T-helper 2 cell treated with Interferon-gamma antibody and Interleukin-4, amounts not matched to agents 5 μg/mL and 100 μg/mL, for 36 hours (primary cell): ENCODE measurements at regions not wholly inside any gene's neighbourhood (a gene's known extent, or its start where the extent isn't known, plus 50 kb on each side); places are given as distances from the start of the nearest gene placed in this dataset.
"Not testable (repeated sequence)": the region's sequence is repeated elsewhere in the genome, so short reads cannot be mapped to it uniquely, and the experiment has no call there.

Source experiments
- DNase-seq: peaks from one replicate; pipeline ENCODE4 v3.0.0; 2021; ENCODE audit warnings: low spot score
- H3K27ac Mint-ChIP-seq: one replicate; pipeline ENCODE4 v1.8.0; 2021; ENCODE audit warnings: mild to moderate bottlenecking, mixed read lengths
- H3K27me3 Mint-ChIP-seq: one replicate; pipeline ENCODE4 v1.8.0; 2021; ENCODE audit warnings: low read depth, mixed read lengths
- H3K36me3 Mint-ChIP-seq: one replicate; pipeline ENCODE4 v1.8.0; 2021; ENCODE audit warnings: low read depth, mixed read lengths
- H3K4me1 Mint-ChIP-seq: one replicate; pipeline ENCODE4 v1.8.0; 2021; ENCODE audit warnings: low read depth, mixed read lengths
- H3K4me3 Mint-ChIP-seq: one replicate; pipeline ENCODE4 v1.8.0; 2022; ENCODE audit warnings: mild to moderate bottlenecking, moderate library complexity, mixed read lengths
- H3K9me3 Mint-ChIP-seq: one replicate; pipeline ENCODE4 v1.8.0; 2021; ENCODE audit warnings: mixed read lengths

DNA sequence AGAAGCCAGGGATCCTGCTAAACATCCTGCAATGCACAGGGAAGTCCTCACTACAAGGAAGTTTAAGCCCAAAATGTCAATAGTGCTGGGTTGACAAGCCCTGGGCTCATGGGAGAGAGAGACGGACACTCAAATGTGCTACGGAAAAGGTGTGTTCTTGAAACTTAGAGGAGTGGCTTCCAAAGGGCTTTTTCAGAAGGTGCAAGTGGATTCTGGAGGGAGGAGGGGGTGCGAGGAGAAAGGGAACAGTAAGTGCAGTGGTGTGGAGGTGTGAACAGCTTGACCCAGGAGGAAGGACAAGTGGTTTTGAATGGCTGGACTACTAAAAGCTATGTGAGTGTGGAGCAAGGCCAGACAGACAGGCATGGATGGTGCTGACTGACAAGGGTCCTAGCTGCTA is 50.4 kb upstream of the CECR2 start:
- H3K27ac Mint-ChIP-seq = no peak overlapping the region
- H3K27me3 Mint-ChIP-seq = peaks cover 5% of the 10 kb centered on the region
- H3K36me3 Mint-ChIP-seq = no peaks in the 10 kb centered on the region

DNA sequence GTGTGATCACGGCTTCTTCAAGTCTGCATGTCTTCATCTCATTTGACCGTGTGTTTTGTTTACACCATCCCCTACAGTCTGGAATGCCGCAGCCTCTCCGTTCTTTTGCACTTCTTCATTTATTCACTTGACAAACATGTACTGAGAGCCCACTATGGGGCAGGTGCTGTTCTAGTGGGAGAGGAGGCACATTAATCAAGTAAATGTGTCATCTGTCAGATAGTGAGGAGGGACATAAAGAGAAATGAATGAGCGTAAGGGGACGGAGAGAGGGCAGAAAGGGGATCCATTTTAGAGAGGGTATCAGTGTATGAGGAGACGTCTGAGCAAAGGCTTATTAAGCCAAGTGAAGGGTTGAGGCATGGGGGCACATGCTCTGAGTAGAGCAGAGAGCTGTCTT is 54.0 kb upstream of the CECR2 start:
- Mint-ChIP-seq H3K9me3 (no peaks in the 10 kb centered on the region), H3K36me3 (no peaks in the 10 kb centered on the region), H3K27ac (no peak overlapping the region), H3K4me1 (no peaks in the 10 kb centered on the region), H3K4me3 (no peak overlapping the region), H3K27me3 (peaks cover 5% of the 10 kb centered on the region)
- no peak for DNase-seq

More for the DNA sequence above, 50.4 kb upstream of the CECR2 start:
- Mint-ChIP-seq H3K4me1 (no peaks in the 10 kb centered on the region), H3K4me3 (no peak overlapping the region), H3K9me3 (no peaks in the 10 kb centered on the region)
- DNase-seq = no peak

DNA sequence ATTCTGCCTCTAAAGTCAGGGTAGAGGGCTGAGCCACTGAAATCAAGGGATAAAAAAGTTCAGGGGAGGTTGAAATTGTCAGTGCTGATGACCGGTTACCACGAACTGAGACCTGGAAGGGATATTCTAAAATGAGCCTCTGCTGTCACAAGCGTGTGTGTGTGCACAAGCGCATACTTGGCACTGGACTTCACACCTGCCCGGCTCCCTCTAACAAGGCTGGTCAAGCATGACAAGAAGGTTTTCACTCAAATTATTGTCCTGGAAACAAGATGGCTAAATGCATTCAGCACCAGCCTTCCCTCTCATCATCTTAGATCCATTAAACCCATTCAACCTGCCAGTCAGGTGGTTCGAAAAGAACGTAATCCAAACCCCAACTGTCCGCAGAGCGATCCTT is 54.8 kb upstream of the CECR2 start:
- no peak for DNase-seq
- no peak overlapping the region for H3K27ac Mint-ChIP-seq

GRCh38 chr22:17313626-17314025 is 55.6 kb upstream of the CECR2 start:
- H3K4me3 Mint-ChIP-seq = no peak overlapping the region
- peaks cover 5% of the 10 kb centered on the region for H3K27me3 Mint-ChIP-seq
- H3K27ac Mint-ChIP-seq = no peak overlapping the region
- H3K4me1 Mint-ChIP-seq = no peaks in the 10 kb centered on the region
- no peaks in the 10 kb centered on the region for H3K36me3 Mint-ChIP-seq
- no peaks in the 10 kb centered on the region for H3K9me3 Mint-ChIP-seq
- DNase-seq = no peak

More for the DNA sequence above, 54.8 kb upstream of the CECR2 start:
- Mint-ChIP-seq H3K36me3 (no peaks in the 10 kb centered on the region), H3K4me1 (no peaks in the 10 kb centered on the region), H3K27me3 (peaks cover 5% of the 10 kb centered on the region), H3K9me3 (no peaks in the 10 kb centered on the region), H3K4me3 (no peak overlapping the region)

DNA sequence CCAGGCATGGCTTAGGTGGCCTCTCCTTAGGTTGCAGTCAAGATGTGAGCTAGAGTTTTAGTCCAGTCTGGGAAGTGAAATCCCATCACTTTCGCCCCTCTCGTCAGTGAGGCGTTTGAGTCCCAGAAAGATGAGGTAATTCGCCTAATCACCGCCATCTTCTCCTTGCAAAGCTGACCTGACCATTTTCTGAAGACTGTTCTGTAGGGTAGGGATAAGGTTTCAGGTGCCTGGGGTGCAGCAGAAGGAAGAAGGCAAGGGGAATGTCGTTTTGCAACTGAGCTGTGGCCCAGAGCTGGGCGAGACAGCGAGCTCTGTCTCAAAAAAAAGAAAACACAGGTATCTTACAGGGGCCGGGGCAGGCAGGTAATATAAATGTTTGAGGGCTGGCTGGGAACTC is 61.7 kb upstream of the CECR2 start:
- Mint-ChIP-seq H3K27ac (no peak overlapping the region), H3K4me1 (peaks cover 22% of the 10 kb centered on the region), H3K27me3 (no peaks in the 10 kb centered on the region), H3K4me3 (no peak overlapping the region), H3K36me3 (no peaks in the 10 kb centered on the region), H3K9me3 (no peaks in the 10 kb centered on the region)
- no peak for DNase-seq

GRCh38 chr22:17305076-17305475 is 64.2 kb upstream of the CECR2 start:
- no peaks in the 10 kb centered on the region for H3K27me3 Mint-ChIP-seq
- H3K4me1 Mint-ChIP-seq = peaks cover 22% of the 10 kb centered on the region
- H3K4me3 Mint-ChIP-seq = no peak overlapping the region
- H3K36me3 Mint-ChIP-seq = no peaks in the 10 kb centered on the region
- peak overlapping the region; percentile 47 for H3K27ac Mint-ChIP-seq
- H3K9me3 Mint-ChIP-seq = no peaks in the 10 kb centered on the region
- DNase-seq = no peak

GRCh38 chr22:17303840-17304779 is 65.2 kb upstream of the CECR2 start:
- H3K4me3 Mint-ChIP-seq = peak overlapping the region; percentile 66
- H3K27ac Mint-ChIP-seq = peak overlapping the region; percentile 92
- H3K36me3 Mint-ChIP-seq = no peaks in the 10 kb centered on the region
- H3K27me3 Mint-ChIP-seq = no peaks in the 10 kb centered on the region
- H3K4me1 Mint-ChIP-seq = peaks cover 30% of the 10 kb centered on the region
- H3K9me3 Mint-ChIP-seq = no peaks in the 10 kb centered on the region
- peak; percentile 78 for DNase-seq

- Mint-ChIP-seq H3K36me3 (no peaks in the 10 kb centered on the region), H3K9me3 (no peaks in the 10 kb centered on the region), H3K27ac (peak overlapping the region; percentile 92), H3K4me1 (peaks cover 33% of the 10 kb centered on the region), H3K27me3 (no peaks in the 10 kb centered on the region), H3K4me3 (peak overlapping the region; percentile 66)
- DNase-seq = no peak
Observed at GRCh38 chr22:17303441-17303839, 65.8 kb upstream of the CECR2 start.

- DNase-seq = no peak
- no peaks in the 10 kb centered on the region for H3K27me3 Mint-ChIP-seq
- H3K9me3 Mint-ChIP-seq = no peaks in the 10 kb centered on the region
- H3K4me3 Mint-ChIP-seq = peak overlapping the region; percentile 29
- H3K27ac Mint-ChIP-seq = peak overlapping the region; percentile 92
- H3K36me3 Mint-ChIP-seq = no peaks in the 10 kb centered on the region
- peaks cover 34% of the 10 kb centered on the region for H3K4me1 Mint-ChIP-seq
Observed at GRCh38 chr22:17302616-17303015, 66.6 kb upstream of the CECR2 start.

- Mint-ChIP-seq H3K4me3 (no peak overlapping the region), H3K36me3 (no peaks in the 10 kb centered on the region), H3K9me3 (no peaks in the 10 kb centered on the region), H3K27ac (peak overlapping the region; percentile 17), H3K27me3 (peaks cover 2% of the 10 kb centered on the region), H3K4me1 (peaks cover 34% of the 10 kb centered on the region)
- no peak for DNase-seq
Observed at GRCh38 chr22:17300926-17301325, 68.3 kb upstream of the CECR2 start.

- not testable (repeated sequence) for H3K27me3 Mint-ChIP-seq, H3K9me3 Mint-ChIP-seq, H3K27ac Mint-ChIP-seq, H3K4me3 Mint-ChIP-seq, H3K36me3 Mint-ChIP-seq, DNase-seq
- peaks cover 23% of the 10 kb centered on the region for H3K4me1 Mint-ChIP-seq
Observed at GRCh38 chr22:17298805-17299502, 70.3 kb upstream of the CECR2 start.

- no peak overlapping the region for H3K4me3 Mint-ChIP-seq
- H3K9me3 Mint-ChIP-seq = no peaks in the 10 kb centered on the region
- no peak overlapping the region for H3K27ac Mint-ChIP-seq
- DNase-seq = no peak
- H3K27me3 Mint-ChIP-seq = peaks cover 3% of the 10 kb centered on the region
- no peaks in the 10 kb centered on the region for H3K36me3 Mint-ChIP-seq
- peaks cover 10% of the 10 kb centered on the region for H3K4me1 Mint-ChIP-seq
Observed at GRCh38 chr22:17285656-17286055, 66.4 kb upstream of the ADA2 start.

GRCh38 chr22:17284888-17285287 is 65.7 kb upstream of the ADA2 start:
- Mint-ChIP-seq H3K36me3 (no peaks in the 10 kb centered on the region), H3K9me3 (no peaks in the 10 kb centered on the region), H3K27me3 (peaks cover 3% of the 10 kb centered on the region), H3K4me3 (no peak overlapping the region), H3K27ac (no peak overlapping the region), H3K4me1 (peaks cover 14% of the 10 kb centered on the region)
- DNase-seq = no peak

GRCh38 chr22:17284466-17284865 is 65.2 kb upstream of the ADA2 start:
- no peaks in the 10 kb centered on the region for H3K9me3 Mint-ChIP-seq
- no peak overlapping the region for H3K4me3 Mint-ChIP-seq
- peaks cover 3% of the 10 kb centered on the region for H3K27me3 Mint-ChIP-seq
- no peak for DNase-seq
- no peak overlapping the region for H3K27ac Mint-ChIP-seq
- H3K4me1 Mint-ChIP-seq = peaks cover 14% of the 10 kb centered on the region
- no peaks in the 10 kb centered on the region for H3K36me3 Mint-ChIP-seq
